Adrenal gland (tissue), 5 donors: ENCODE measurements at regions not wholly inside any gene's neighbourhood (a gene's known extent, or its start where the extent isn't known, plus 50 kb on each side); places are given as distances from the start of the nearest gene placed in this dataset.

ENCODE experiments used
- CTCF ChIP-seq, 6 experiments: fragments of 450-650 bp in 4 of 6; fragments of 200-600 bp in 2 of 6; sonication (generic) in 1 of 6; IDR thresholded peaks; 1 replicate in 5 of 6; 2 replicates in 1 of 6; pipeline versions ENCODE4 v1.5.1 to v1.8.0; 2016 to 2021; ENCODE audit warnings: antibody characterized with exemption in 6 of 6, mild to moderate bottlenecking in 2 of 6, moderate library complexity in 1 of 6
- POLR2A ChIP-seq, 2 donors: fragments of 450-650 bp; IDR thresholded peaks; one replicate each; pipeline ENCODE4 v1.6.1; 2017; ENCODE audit warnings: antibody characterized with exemption in 2 of 2, mild to moderate bottlenecking in 2 of 2, moderate library complexity in 1 of 2
- donor health status: DM: no; HTN: no; CAD: no.

GRCh38 chr18:39260565-39260964 is 1695.0 kb upstream of the CELF4 start:
- no peak for TF ChIP-seq CTCF (IDR thresholded peaks at IDR 0.05)
- no peak for TF ChIP-seq POLR2A (IDR thresholded peaks at IDR 0.05)
